WI38 (cell line): ENCODE measurements at regions not wholly inside any gene's neighbourhood (a gene's known extent, or its start where the extent isn't known, plus 50 kb on each side); places are given as distances from the start of the nearest gene placed in this dataset.
"Not testable (repeated sequence)": the region's sequence is repeated elsewhere in the genome, so short reads cannot be mapped to it uniquely, and the experiment has no call there.

Experiments
- H3K4me3 ChIP-seq: 2 replicates; pipeline ENCODE4 v1.5.1; 2011; ENCODE audit warnings: low read depth, mild to moderate bottlenecking, control low read depth, low read length
- CTCF ChIP-seq: IDR thresholded peaks from 2 replicates; pipeline ENCODE4 v1.5.1; 2012; ENCODE audit warnings: low read depth, mild to moderate bottlenecking, control low read depth, low read length

- TF ChIP-seq CTCF = no peak
- no peak overlapping the region for H3K4me3 ChIP-seq
Measured at GRCh38 chr1:208722592-208722991, 478.4 kb upstream of the PLXNA2 start.

GRCh38 chr1:208724079-208724478 lies 479.9 kb upstream of the PLXNA2 start:
- no peak for TF ChIP-seq CTCF
- H3K4me3 ChIP-seq = no peak overlapping the region

- no peak for TF ChIP-seq CTCF
- no peak overlapping the region for H3K4me3 ChIP-seq
Measured at GRCh38 chr1:208728815-208729214, 484.6 kb upstream of the PLXNA2 start.

GRCh38 chr1:208731981-208732821 lies 488.0 kb upstream of the PLXNA2 start:
- H3K4me3 ChIP-seq = no peak overlapping the region
- TF ChIP-seq CTCF = no peak

GRCh38 chr1:208737161-208737560 lies 493.0 kb upstream of the PLXNA2 start:
- no peak overlapping the region for H3K4me3 ChIP-seq
- no peak for TF ChIP-seq CTCF

DNA sequence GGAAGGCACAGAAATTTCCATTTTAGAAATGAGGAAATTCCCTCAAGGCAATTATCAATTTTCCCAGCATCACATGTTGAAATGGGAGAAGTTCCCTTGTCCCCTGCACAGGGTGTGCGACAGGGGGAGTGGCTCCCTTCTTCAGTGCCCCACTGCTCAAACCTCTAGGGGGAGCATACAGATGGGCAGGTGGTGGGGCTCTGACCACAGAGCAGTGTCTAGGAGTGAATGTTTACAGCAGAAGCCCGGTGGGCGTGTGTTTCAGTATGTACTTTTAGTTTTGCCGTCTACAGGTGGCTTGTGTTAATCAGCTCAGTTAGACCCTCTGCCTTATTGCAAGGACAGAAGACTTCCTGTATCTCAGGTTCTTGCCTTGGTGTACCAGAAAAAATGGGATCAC lies 493.7 kb upstream of the PLXNA2 start:
- no peak for TF ChIP-seq CTCF
- no peak overlapping the region for H3K4me3 ChIP-seq

DNA sequence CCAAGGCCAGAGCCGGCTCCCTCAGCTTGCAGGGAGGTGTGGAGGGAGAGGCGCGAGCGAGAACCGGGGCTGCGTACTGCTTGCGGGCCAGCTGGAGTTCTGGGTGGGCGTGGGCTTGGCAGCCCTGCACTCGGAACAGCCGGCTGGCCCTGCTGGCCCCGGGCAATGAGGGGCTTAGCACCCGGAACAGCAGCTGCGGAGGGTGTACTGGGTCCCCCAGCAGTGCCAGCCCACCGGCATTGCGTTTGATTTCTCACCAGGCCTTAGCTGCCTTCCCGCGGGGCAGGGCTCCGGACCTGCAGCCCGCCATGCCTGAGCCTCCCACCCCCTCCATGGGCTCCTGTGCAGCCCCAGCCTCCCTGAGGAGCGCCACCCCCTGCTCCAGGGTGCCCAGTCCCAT lies 495.5 kb upstream of the PLXNA2 start:
- H3K4me3 ChIP-seq = not testable (repeated sequence)

- no peak overlapping the region for H3K4me3 ChIP-seq
- no peak for TF ChIP-seq CTCF
Measured at GRCh38 chr1:208741296-208741695, 497.1 kb upstream of the PLXNA2 start.
